Transverse colon (tissue), 3 donors: ENCODE measurements at regions not wholly inside any gene's neighbourhood (a gene's known extent, or its start where the extent isn't known, plus 50 kb on each side); places are given as distances from the start of the nearest gene placed in this dataset.

Experiments
- CTCF ChIP-seq, 5 experiments: fragments of 200-600 bp in 3 of 5; fragments of 450-650 bp in 2 of 5; sonication (generic) in 3 of 5; IDR thresholded peaks; 1 replicate in 2 of 5; 2 replicates in 3 of 5; pipeline ENCODE4 v1.5.1; 2016 to 2017; ENCODE audit warnings: antibody characterized with exemption in 5 of 5, inconsistent platforms in 3 of 5, mild to moderate bottlenecking in 2 of 5, moderate library complexity in 1 of 5
- POLR2A ChIP-seq: fragments of 450-650 bp; IDR thresholded peaks from one replicate; pipeline ENCODE4 v1.6.1; 2016; ENCODE audit warnings: antibody characterized with exemption, mild to moderate bottlenecking, moderate library complexity

- TF ChIP-seq CTCF (IDR thresholded peaks at IDR 0.05) (no peak), POLR2A (no peak)
Measured at GRCh38 chr21:35743571-35743970, 316.8 kb downstream of the SETD4 start.
